Mucosa of descending colon (tissue), 3 donors: ENCODE measurements at regions not wholly inside any gene's neighbourhood (a gene's known extent, or its start where the extent isn't known, plus 50 kb on each side); places are given as distances from the start of the nearest gene placed in this dataset.

Experiments
- ATAC-seq: fragments of 200-7000 bp; cut with Tn5 transposase; one replicate; pipeline ENCODE4 v1.9.1; 2020; ENCODE audit warnings: mild to moderate bottlenecking, moderate library complexity
- DNase-seq, 3 donors: peaks; one replicate each; pipeline ENCODE4 v3.0.0-alpha.2; 2020
- H3K36me3 ChIP-seq: fragments of 200-600 bp; one replicate; pipeline ENCODE4 v1.8.0; 2021; ENCODE audit warnings: low read depth, mild to moderate bottlenecking
- H3K4me1 ChIP-seq: fragments of 200-600 bp; one replicate; pipeline ENCODE4 v1.8.0; 2021; ENCODE audit warnings: low read depth, mild to moderate bottlenecking
- H3K4me3 ChIP-seq: fragments of 200-600 bp; one replicate; pipeline ENCODE4 v1.8.0; 2021; ENCODE audit warnings: mild to moderate bottlenecking
- H3K9me3 ChIP-seq: fragments of 200-600 bp; one replicate; pipeline ENCODE4 v1.8.0; 2021; ENCODE audit warnings: mild to moderate bottlenecking
- CTCF ChIP-seq: fragments of 200-600 bp; IDR thresholded peaks from one replicate; pipeline ENCODE4 v1.8.0; 2022; ENCODE audit warnings: antibody characterized with exemption, mild to moderate bottlenecking
- intact Hi-C, 2 donors: fragments of 100-400 bp; cut with DNase I in 1 of 2; cut with micrococcal nuclease in 1 of 2; formaldehyde crosslinking; loops; one replicate each; pipeline versions ENCODE4 v1.11.0 to v1.11.1; 2022; cut with DNase I, micrococcal nuclease
- donor health status: DM: no; HTN: no; CAD: no; lungs with moderate emphysema.
- donor health status: DM: no; HTN: no; CAD: no.
- donor health status: DM: no; HTN: yes; CAD: no.

- TF ChIP-seq CTCF, result no peak
- no peaks in the 10 kb centered on the region for H3K9me3 ChIP-seq
- no peak overlapping the region for H3K4me3 ChIP-seq
- no peak for DNase-seq
- intact Hi-C loops, result no loop called here
- H3K36me3 ChIP-seq, result no peaks in the 10 kb centered on the region
- ATAC-seq, result no peak
- H3K4me1 ChIP-seq, result no peaks in the 10 kb centered on the region
Measured at GRCh38 chr12:114269153-114269552, 136.8 kb downstream of the TBX5 start.

- Histone ChIP-seq H3K4me3 (no peak overlapping the region), H3K4me1 (no peaks in the 10 kb centered on the region), H3K36me3 (no peaks in the 10 kb centered on the region), H3K9me3 (no peaks in the 10 kb centered on the region)
- no peak for ATAC-seq
- TF ChIP-seq CTCF, result no peak
- intact Hi-C loops, result no loop called here
- no peak for DNase-seq
Measured at GRCh38 chr12:114266536-114266935, 139.4 kb downstream of the TBX5 start.

- no peaks in the 10 kb centered on the region for H3K36me3 ChIP-seq
- H3K4me3 ChIP-seq, result no peak overlapping the region
- H3K4me1 ChIP-seq, result no peaks in the 10 kb centered on the region
- intact Hi-C loops, result no loop called here
- no peaks in the 10 kb centered on the region for H3K9me3 ChIP-seq
- TF ChIP-seq CTCF, result no peak
- DNase-seq (no peak), ATAC-seq (no peak)
Measured at GRCh38 chr12:114265036-114265435, 140.9 kb downstream of the TBX5 start.

- Histone ChIP-seq H3K9me3 (no peaks in the 10 kb centered on the region), H3K4me3 (no peak overlapping the region), H3K4me1 (no peaks in the 10 kb centered on the region), H3K36me3 (no peaks in the 10 kb centered on the region)
- ATAC-seq, result no peak
- no peak for TF ChIP-seq CTCF
- DNase-seq, result no peak
- intact Hi-C loops, result no loop called here
Measured at GRCh38 chr12:114263056-114263805, 142.7 kb downstream of the TBX5 start.

GRCh38 chr12:114257687-114258086 lies 148.3 kb downstream of the TBX5 start:
- Histone ChIP-seq H3K4me3 (no peak overlapping the region), H3K36me3 (no peaks in the 10 kb centered on the region), H3K4me1 (no peaks in the 10 kb centered on the region), H3K9me3 (no peaks in the 10 kb centered on the region)
- intact Hi-C loops, result no loop called here
- no peak for DNase-seq
- no peak for TF ChIP-seq CTCF
- ATAC-seq, result no peak

GRCh38 chr12:114254998-114255397 lies 150.9 kb downstream of the TBX5 start:
- H3K36me3 ChIP-seq, result no peaks in the 10 kb centered on the region
- intact Hi-C loops, result no loop called here
- DNase-seq (no peak), ATAC-seq (no peak)
- no peaks in the 10 kb centered on the region for H3K9me3 ChIP-seq
- H3K4me1 ChIP-seq, result no peaks in the 10 kb centered on the region
- TF ChIP-seq CTCF, result no peak
- H3K4me3 ChIP-seq, result no peak overlapping the region
